ENCODE measurements at regions not wholly inside any gene's neighbourhood (a gene's known extent, or its start where the extent isn't known, plus 50 kb on each side); places are given as distances from the start of the nearest gene placed in this dataset.

GRCh38 chr9:108400297-108400696 is 455.5 kb downstream of the ACTL7B start:
- Histone ChIP-seq H3K4me2 (ENCODE audit: low read length) (no peak overlapping the region), H4K20me1 (ENCODE audit: insufficient read depth) (no peaks in the 10 kb centered on the region)
- ATAC-seq = peak; percentile 65

GRCh38 chr9:108399851-108400250 is 455.9 kb downstream of the ACTL7B start:
- H3K9me2 ChIP-seq (ENCODE audit: insufficient read depth) = no peaks in the 10 kb centered on the region
- BruUV-seq (replicated peaks) = no TSS peak
- H3K4me1 ChIP-seq (ENCODE audit: control insufficient read depth in 1 of 2, insufficient read depth in 2 of 2, low read length in 2 of 2) = no peaks in the 10 kb centered on the region
- no peak overlapping the region for H3K4me2 ChIP-seq (ENCODE audit: low read length)
- H3K79me2 ChIP-seq (ENCODE audit: insufficient read depth, low read length) = no peaks in the 10 kb centered on the region
- no peak overlapping the region for H3K9ac ChIP-seq (ENCODE audit: low read length)
- H3K9me3 ChIP-seq (ENCODE audit: control insufficient read depth in 1 of 2, insufficient read depth in 1 of 2, low read depth in 1 of 2, low read length in 2 of 2) = peaks cover 0 to 4% of the 10 kb centered on the region in 2 experiments; a peak in 1 of 4 replicates
- intact Hi-C loops (cut with micrococcal nuclease) = no loop called here
- H3K27me3 ChIP-seq (ENCODE audit: insufficient read depth, low read length) = no peaks in the 10 kb centered on the region
- no peak overlapping the region for H2AFZ ChIP-seq (ENCODE audit: low read depth, low read length, poor library complexity, severe bottlenecking)
- POLR2A ChIA-PET = no interaction called here
- DNase-seq (ENCODE audit: low read depth, low spot score) (no peak), ATAC-seq (no peak)
- H4K20me1 ChIP-seq (ENCODE audit: insufficient read depth) = no peaks in the 10 kb centered on the region
- H3K36me3 ChIP-seq (ENCODE audit: control insufficient read depth in 1 of 2, insufficient read depth in 2 of 2, low read length in 2 of 2) = no peaks in the 10 kb centered on the region
- TF ChIP-seq EZH2phosphoT487 (IDR thresholded peaks at IDR 0.05; ENCODE audit: borderline replicate concordance) (no peak), SP1 (IDR thresholded peaks at IDR 0.05; ENCODE audit: low read depth) (no peak)
- RAD21 ChIA-PET (ENCODE audit: low non-redundant PET in 1 of 2, low total read pairs in 2 of 2, uncharacterized antibody in 2 of 2, unreplicated experiment in 2 of 2) = no interaction called here
- H3K27ac ChIP-seq (ENCODE audit: low read depth, low read length) = no peak overlapping the region
- CTCF ChIA-PET = no interaction called here
- H3K4me3 ChIP-seq (replicated peaks in 1 of 2; ENCODE audit: low read depth in 1 of 2, low read length in 2 of 2) = no peak overlapping the region

More at GRCh38 chr9:108400297-108400696, 455.5 kb downstream of the ACTL7B start:
- no peaks in the 10 kb centered on the region for H3K27me3 ChIP-seq (ENCODE audit: insufficient read depth, low read length)
- BruUV-seq (replicated peaks) = no TSS peak
- H3K36me3 ChIP-seq (ENCODE audit: control insufficient read depth in 1 of 2, insufficient read depth in 2 of 2, low read length in 2 of 2) = no peaks in the 10 kb centered on the region
- H3K9me3 ChIP-seq (ENCODE audit: control insufficient read depth in 1 of 2, insufficient read depth in 1 of 2, low read depth in 1 of 2, low read length in 2 of 2) = peaks cover 0 to 4% of the 10 kb centered on the region in 2 experiments; a peak in 1 of 4 replicates
- H3K27ac ChIP-seq (ENCODE audit: low read depth, low read length) = no peak overlapping the region
- no peaks in the 10 kb centered on the region for H3K4me1 ChIP-seq (ENCODE audit: control insufficient read depth in 1 of 2, insufficient read depth in 2 of 2, low read length in 2 of 2)
- H2AFZ ChIP-seq (ENCODE audit: low read depth, low read length, poor library complexity, severe bottlenecking) = no peak overlapping the region
- ChIA-PET CTCF (no interaction called here), RAD21 (ENCODE audit: low non-redundant PET in 1 of 2, low total read pairs in 2 of 2, uncharacterized antibody in 2 of 2, unreplicated experiment in 2 of 2) (no interaction called here), POLR2A (no interaction called here)
- no peak for DNase-seq (ENCODE audit: low read depth, low spot score)
- no peaks in the 10 kb centered on the region for H3K79me2 ChIP-seq (ENCODE audit: insufficient read depth, low read length)
- intact Hi-C loops (cut with micrococcal nuclease) = no loop called here
- TF ChIP-seq CTCF (IDR thresholded peaks at IDR 0.05 in 2 of 3, conservative IDR thresholded peaks at IDR 0.05 in 1 of 3; ENCODE audit: borderline replicate concordance in 1 of 3, insufficient read depth in 1 of 3, low read depth in 2 of 3, low read length in 2 of 3) = peak in 2 of 3 experiments; percentile 31 to 33; a peak in 4 of 6 replicates
- no peak for TF ChIP-seq RAD21 (IDR thresholded peaks at IDR 0.05; ENCODE audit: low read depth)
- H3K9me2 ChIP-seq (ENCODE audit: insufficient read depth) = no peaks in the 10 kb centered on the region
- H3K4me3 ChIP-seq (replicated peaks in 1 of 2; ENCODE audit: low read depth in 1 of 2, low read length in 2 of 2) = no peak overlapping the region
- no peak overlapping the region for H3K9ac ChIP-seq (ENCODE audit: low read length)

Measured in HCT116 (cell line).